ENCODE measurements at regions not wholly inside any gene's neighbourhood (a gene's known extent, or its start where the extent isn't known, plus 50 kb on each side); places are given as distances from the start of the nearest gene placed in this dataset.

DNA sequence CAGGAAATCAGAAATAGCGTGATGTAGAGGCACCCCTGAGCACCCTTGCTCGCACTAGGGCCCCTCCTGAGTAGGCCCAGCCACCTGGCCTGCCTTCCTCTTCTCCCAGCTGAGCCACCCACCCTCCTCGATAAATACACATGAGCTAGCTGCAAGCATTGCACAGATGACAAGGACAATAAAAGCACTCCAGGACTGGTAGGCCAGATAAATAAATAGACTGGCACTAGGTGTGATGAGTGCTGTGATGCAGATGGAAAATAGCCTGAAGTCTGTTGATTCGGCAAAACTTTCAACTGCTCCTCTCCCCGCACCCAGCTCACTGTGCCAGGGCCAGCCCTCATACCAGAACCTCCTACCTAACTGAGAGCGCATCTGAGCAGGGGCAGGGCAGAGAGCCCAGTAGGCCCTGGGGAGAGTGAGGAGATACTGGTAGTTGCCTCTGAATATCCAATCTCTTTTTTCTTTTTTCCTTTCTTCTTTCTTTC lies 54.5 kb upstream of the GPI start:
- TF ChIP-seq, protein P1, sequence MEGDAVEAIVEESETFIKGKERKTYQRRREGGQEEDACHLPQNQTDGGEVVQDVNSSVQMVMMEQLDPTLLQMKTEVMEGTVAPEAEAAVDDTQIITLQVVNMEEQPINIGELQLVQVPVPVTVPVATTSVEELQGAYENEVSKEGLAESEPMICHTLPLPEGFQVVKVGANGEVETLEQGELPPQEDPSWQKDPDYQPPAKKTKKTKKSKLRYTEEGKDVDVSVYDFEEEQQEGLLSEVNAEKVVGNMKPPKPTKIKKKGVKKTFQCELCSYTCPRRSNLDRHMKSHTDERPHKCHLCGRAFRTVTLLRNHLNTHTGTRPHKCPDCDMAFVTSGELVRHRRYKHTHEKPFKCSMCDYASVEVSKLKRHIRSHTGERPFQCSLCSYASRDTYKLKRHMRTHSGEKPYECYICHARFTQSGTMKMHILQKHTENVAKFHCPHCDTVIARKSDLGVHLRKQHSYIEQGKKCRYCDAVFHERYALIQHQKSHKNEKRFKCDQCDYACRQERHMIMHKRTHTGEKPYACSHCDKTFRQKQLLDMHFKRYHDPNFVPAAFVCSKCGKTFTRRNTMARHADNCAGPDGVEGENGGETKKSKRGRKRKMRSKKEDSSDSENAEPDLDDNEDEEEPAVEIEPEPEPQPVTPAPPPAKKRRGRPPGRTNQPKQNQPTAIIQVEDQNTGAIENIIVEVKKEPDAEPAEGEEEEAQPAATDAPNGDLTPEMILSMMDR (conservative IDR thresholded peaks at IDR 0.05): no peak
- no peak for TF ChIP-seq EZH2 (IDR thresholded peaks at IDR 0.05; ENCODE audit: low read depth)
